SK-N-MC (cell line): ENCODE measurements at regions not wholly inside any gene's neighbourhood (a gene's known extent, or its start where the extent isn't known, plus 50 kb on each side); places are given as distances from the start of the nearest gene placed in this dataset.

Experiments used
- DNase-seq: peaks from one replicate; pipeline ENCODE4 v3.0.0-alpha.2; 2011; ENCODE audit warnings: low read depth, low spot score
- H3K27ac ChIP-seq: fragments of 200-600 bp; sonication (generic); 2 replicates; pipeline ENCODE4 v1.5.1; 2016; ENCODE audit warnings: mixed run types
- H3K36me3 ChIP-seq: fragments of 200-600 bp; sonication (generic); 2 replicates; pipeline ENCODE4 v1.6.1; 2017; ENCODE audit warnings: antibody characterized with exemption, low read length, mixed read lengths; ENCODE audit not compliant: insufficient read depth
- H3K4me3 ChIP-seq: fragments of 200-600 bp; sonication (generic); 2 replicates; pipeline ENCODE4 v1.5.1; 2016
- H3K9ac ChIP-seq: fragments of 200-600 bp; sonication (generic); 2 replicates; pipeline ENCODE4 v1.8.0; 2017; ENCODE audit warnings: mixed run types, mixed read lengths; ENCODE audit not compliant: insufficient read length
- H3K9me3 ChIP-seq: fragments of 200-600 bp; sonication (generic); 2 replicates; pipeline ENCODE4 v1.6.1; 2017; ENCODE audit warnings: low read depth, mild to moderate bottlenecking, antibody characterized with exemption, low read length, moderate library complexity, mixed read lengths
- EZH2 ChIP-seq: fragments of 200-600 bp; sonication (generic); IDR thresholded peaks from one replicate; pipeline ENCODE4 v1.6.1; 2017; ENCODE audit warnings: antibody characterized with exemption
- FOXP2 ChIP-seq: optimal IDR thresholded peaks from 2 replicates; pipeline ENCODE3; 2011; ENCODE audit warnings: mild to moderate bottlenecking, moderate library complexity; ENCODE audit not compliant: insufficient read depth; ENCODE audit errors: extremely low read length, control extremely low read depth
- POLR2AphosphoS5 ChIP-seq: IDR thresholded peaks from 2 replicates; pipeline ENCODE4 v1.6.1; 2012; ENCODE audit warnings: mild to moderate bottlenecking, low read depth, low read length, borderline replicate concordance

GRCh38 chr4:125483278-125483677 is 168.5 kb downstream of the FAT4 start:
- H3K36me3 ChIP-seq: peaks cover 94% of the 10 kb centered on the region
- 0 out of 2 replicates have a peak overlapping the region, but pooled peaks have one; percentile 7 for H3K27ac ChIP-seq
- H3K9me3 ChIP-seq: no peaks in the 10 kb centered on the region
- H3K4me3 ChIP-seq: no peak overlapping the region
- no peak for TF ChIP-seq POLR2AphosphoS5
- no peak for TF ChIP-seq FOXP2
- TF ChIP-seq EZH2: no peak
- H3K9ac ChIP-seq: no peak overlapping the region
- DNase-seq: no peak

DNA sequence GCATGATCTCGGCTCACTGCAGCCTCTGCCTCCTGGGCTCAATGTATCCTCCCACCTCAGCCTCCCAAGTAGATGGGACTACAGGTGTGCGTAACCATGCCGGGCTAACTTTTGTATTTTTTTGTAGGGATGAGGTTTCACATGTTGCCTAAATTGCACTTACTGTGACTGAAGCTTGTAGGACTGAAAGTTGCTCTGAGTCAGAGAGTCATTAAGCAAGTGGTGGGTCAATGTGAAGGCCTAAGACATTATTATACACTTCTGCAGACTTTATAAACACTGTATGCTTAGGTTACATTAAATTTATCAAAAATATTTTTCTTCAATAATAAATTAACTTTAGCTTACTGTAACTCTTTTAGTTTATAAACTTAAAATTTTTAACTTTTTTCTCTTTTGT is 170.2 kb downstream of the FAT4 start:
- DNase-seq: no peak
- H3K27ac ChIP-seq: no peak overlapping the region
- H3K9me3 ChIP-seq: no peaks in the 10 kb centered on the region
- no peak overlapping the region for H3K4me3 ChIP-seq
- no peak overlapping the region for H3K9ac ChIP-seq
- TF ChIP-seq EZH2 (no peak), POLR2AphosphoS5 (no peak), FOXP2 (no peak)
- peaks cover 92% of the 10 kb centered on the region for H3K36me3 ChIP-seq

- no peak for TF ChIP-seq FOXP2
- H3K9ac ChIP-seq: no peak overlapping the region
- no peak overlapping the region for H3K4me3 ChIP-seq
- peaks cover 93% of the 10 kb centered on the region for H3K36me3 ChIP-seq
- no peak overlapping the region for H3K27ac ChIP-seq
- no peak for DNase-seq
- H3K9me3 ChIP-seq: no peaks in the 10 kb centered on the region
Observed at GRCh38 chr4:125486351-125486750, 171.6 kb downstream of the FAT4 start.

DNA sequence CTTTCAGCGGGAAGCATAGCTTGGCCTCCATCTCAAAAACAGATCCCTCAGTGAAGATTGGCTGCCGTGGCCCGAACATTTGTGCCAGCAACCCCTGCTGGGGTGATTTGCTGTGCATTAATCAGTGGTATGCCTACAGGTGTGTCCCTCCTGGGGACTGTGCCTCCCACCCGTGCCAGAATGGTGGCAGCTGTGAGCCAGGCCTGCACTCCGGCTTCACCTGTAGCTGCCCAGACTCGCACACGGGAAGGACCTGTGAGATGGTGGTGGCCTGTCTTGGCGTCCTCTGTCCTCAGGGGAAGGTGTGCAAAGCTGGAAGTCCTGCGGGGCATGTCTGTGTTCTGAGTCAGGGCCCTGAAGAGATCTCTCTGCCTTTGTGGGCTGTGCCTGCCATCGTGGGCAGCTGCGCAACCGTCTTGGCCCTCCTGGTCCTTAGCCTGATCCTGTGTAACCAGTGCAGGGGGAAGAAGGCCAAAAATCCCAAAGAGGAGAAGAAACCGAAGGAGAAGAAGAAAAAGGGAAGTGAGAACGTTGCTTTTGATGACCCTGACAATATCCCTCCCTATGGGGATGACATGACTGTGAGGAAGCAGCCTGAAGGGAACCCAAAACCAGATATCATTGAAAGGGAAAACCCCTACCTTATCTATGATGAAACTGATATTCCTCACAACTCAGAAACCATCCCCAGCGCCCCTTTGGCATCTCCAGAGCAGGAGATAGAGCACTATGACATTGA is 175.4 kb downstream of the FAT4 start:
- TF ChIP-seq POLR2AphosphoS5: no peak
- no peak for TF ChIP-seq FOXP2
- TF ChIP-seq EZH2: no peak
- Histone ChIP-seq H3K36me3 (peaks cover 86% of the 10 kb centered on the region), H3K9ac (no peak overlapping the region), H3K9me3 (no peaks in the 10 kb centered on the region), H3K27ac (no peak overlapping the region), H3K4me3 (no peak overlapping the region)
- DNase-seq: no peak

- DNase-seq: no peak
- Histone ChIP-seq H3K9me3 (no peaks in the 10 kb centered on the region), H3K9ac (no peak overlapping the region), H3K36me3 (peaks cover 61% of the 10 kb centered on the region), H3K27ac (peak overlapping the region; percentile 52; the same call in 1 of the 2 replicates), H3K4me3 (no peak overlapping the region)
- TF ChIP-seq FOXP2 (no peak), EZH2 (no peak), POLR2AphosphoS5 (no peak)
Observed at GRCh38 chr4:125492957-125493356, 178.2 kb downstream of the FAT4 start.

- peaks cover 16% of the 10 kb centered on the region; the same call in 1 of the 2 replicates for H3K36me3 ChIP-seq
- H3K9ac ChIP-seq: no peak overlapping the region
- H3K9me3 ChIP-seq: no peaks in the 10 kb centered on the region
- no peak for DNase-seq
- TF ChIP-seq POLR2AphosphoS5 (no peak), FOXP2 (no peak), EZH2 (no peak)
- no peak overlapping the region for H3K4me3 ChIP-seq
- 0 out of 2 replicates have a peak overlapping the region, but pooled peaks have one; percentile 27 for H3K27ac ChIP-seq
Observed at GRCh38 chr4:125497861-125498260, 183.1 kb downstream of the FAT4 start.

- Histone ChIP-seq H3K27ac (no peak overlapping the region), H3K9ac (no peak overlapping the region), H3K36me3 (peaks cover 5% of the 10 kb centered on the region; the same call in 1 of the 2 replicates), H3K4me3 (no peak overlapping the region), H3K9me3 (no peaks in the 10 kb centered on the region)
- TF ChIP-seq FOXP2 (no peak), EZH2 (no peak), POLR2AphosphoS5 (no peak)
- DNase-seq: no peak
Observed at GRCh38 chr4:125498981-125499380, 184.2 kb downstream of the FAT4 start.

DNA sequence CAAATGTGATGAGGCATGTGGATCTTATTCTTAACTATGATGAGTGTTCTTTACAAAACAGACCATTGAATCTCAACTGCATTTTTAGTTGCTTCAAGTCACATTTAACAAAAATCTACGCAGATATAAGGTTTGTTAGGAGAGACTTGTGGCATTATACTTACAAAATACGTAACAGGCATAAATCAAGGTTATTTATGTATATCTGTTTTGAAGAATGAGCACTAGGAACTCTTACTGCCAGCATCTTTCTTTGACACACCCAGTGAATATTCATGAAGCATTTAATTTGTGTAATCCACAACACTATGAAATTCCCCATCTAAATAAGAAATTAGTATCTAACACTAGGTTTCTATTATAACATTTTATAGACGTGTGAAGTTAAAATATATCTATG is 186.3 kb downstream of the FAT4 start:
- DNase-seq: no peak
- Histone ChIP-seq H3K9ac (no peak overlapping the region), H3K4me3 (no peak overlapping the region), H3K27ac (no peak overlapping the region), H3K9me3 (no peaks in the 10 kb centered on the region), H3K36me3 (no peaks in the 10 kb centered on the region)
- TF ChIP-seq POLR2AphosphoS5 (no peak), FOXP2 (no peak), EZH2 (no peak)

- no peak for DNase-seq
- Histone ChIP-seq H3K27ac (no peak overlapping the region), H3K36me3 (no peaks in the 10 kb centered on the region), H3K9ac (no peak overlapping the region), H3K9me3 (no peaks in the 10 kb centered on the region), H3K4me3 (no peak overlapping the region)
- TF ChIP-seq EZH2: no peak
- no peak for TF ChIP-seq FOXP2
- TF ChIP-seq POLR2AphosphoS5: no peak
Observed at GRCh38 chr4:125501568-125501967, 186.8 kb downstream of the FAT4 start.
